Activated CD8-positive, alpha-beta memory T cell treated with anti-CD3 and anti-CD28 coated beads for 4 hours (primary cell): ENCODE measurements at regions not wholly inside any gene's neighbourhood (a gene's known extent, or its start where the extent isn't known, plus 50 kb on each side); places are given as distances from the start of the nearest gene placed in this dataset.
"Not testable (repeated sequence)": the region's sequence is repeated elsewhere in the genome, so short reads cannot be mapped to it uniquely, and the experiment has no call there.

ENCODE experiments used
- DNase-seq, 2 donors: peaks; one replicate each; pipeline ENCODE4 v3.0.0-alpha.2; 2020; ENCODE audit warnings: low read depth in 2 of 2

DNA sequence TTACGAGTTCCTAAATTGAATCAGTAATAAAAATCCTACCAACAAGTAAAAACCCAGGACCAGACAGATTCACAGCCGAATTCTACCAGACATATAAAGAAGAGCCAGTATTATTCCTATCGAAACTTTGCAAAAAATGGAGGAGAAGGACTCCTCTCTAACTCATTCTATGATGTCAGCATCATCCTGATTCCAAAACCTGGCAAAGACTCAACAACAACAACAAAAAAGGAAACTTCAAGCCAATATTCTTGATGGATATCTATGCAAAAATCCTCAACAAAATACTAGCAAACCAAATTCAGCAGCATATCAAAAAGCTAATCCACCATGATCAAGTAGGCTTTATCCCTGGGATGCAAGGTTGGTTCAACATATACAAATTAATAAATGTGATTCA is 84.6 kb upstream of the ADRB2 start:
- not testable (repeated sequence) for DNase-seq

DNA sequence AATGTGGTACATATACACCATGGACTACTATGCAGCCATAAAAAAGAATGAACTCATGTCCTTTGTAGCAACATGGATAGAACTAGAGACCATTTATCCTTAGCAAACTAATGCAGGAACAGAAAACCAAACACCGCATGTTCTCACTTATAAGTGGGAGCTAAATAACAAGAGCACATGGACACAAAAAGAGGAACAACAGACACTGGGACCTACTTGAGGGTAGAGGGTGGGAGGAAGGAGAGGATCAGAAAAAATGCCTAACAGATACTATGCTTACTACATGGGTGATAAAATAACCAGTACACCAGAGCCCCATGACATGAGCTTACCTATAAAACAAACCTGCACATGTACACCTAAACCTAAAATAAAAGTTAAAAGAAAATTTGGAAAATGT is 82.0 kb upstream of the ADRB2 start:
- DNase-seq = not testable (repeated sequence)

DNA sequence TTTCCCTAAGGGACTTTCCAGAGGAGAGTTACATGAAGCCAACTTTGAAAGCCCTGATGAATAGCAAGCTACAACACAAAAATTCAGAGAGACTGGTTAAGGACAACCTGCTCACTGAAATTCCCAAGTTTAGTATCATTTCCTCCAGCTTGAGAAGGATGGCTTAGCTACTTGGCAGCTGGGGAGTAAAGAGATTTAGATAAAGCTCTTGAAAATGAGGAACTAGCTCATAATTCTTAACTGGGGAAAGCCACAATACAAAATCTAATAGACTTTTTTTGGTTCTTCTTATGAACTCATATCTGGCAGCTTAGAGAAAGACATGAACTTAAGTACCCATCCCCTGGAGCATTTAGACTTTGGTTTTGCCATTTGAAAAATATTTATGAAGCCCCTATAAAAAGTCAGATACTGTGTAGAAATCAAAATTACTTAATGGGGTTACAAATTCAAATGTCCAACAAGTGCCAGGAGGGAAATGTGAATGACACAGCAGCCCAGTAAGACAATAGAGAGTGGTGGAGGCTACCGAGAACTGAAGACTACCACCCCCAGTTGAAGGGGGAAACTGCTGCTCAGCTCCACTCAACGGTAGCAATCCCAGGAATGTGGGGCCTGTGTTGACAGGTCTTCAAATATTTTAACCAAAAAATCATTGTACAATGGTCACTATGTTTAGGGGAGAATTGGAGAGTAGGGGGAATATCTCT is 79.4 kb upstream of the ADRB2 start:
- DNase-seq = no peak

DNA sequence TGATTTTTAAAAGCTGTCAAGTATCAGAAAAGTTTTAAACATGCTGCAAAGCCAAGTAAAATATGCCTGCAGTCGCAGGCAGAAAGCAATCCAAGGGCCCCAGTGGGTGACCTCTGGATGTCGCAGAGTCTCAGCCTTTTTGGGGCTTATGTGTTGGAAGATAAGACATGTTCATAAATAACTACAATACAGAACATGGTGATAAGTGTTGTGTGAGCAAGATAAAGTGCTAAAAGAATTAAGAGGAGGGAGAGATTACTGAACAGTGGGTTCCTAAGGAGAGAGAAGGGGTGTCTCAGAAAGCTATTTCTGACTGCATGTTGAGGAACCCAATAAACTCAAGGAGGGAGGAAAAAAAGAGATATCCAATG is 78.9 kb upstream of the ADRB2 start:
- no peak for DNase-seq

DNA sequence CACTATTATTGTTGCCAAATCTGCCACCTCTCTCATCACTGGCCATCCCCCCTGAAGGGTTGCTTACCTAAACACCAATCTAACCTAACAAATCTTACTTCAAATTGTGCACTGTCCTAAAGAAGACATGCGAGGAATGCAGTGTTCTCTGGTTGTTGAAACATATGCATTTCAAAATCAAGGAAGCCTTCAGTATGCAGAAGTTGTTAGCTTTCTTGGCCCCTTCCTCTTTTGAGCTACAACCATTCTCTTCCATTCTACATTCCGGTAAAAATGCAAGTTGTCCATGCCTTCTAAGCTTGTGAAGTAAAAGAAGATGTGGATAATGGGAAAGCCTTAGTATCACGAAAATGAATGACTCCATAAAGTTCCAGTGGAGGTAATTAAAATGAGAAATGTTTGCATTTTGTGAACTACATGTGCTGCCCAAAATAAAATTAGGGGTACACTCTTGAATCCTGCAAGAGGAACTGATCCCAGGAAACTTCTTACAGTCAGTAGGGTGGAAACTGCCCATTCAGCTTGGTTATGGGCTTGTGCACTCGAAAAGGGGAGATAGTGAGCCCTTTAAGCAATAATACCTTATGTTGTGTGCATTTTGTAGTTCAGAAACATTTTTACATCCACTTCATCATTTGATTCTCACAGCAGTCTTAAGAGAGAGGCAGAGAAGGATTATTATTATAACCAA is 77.6 kb upstream of the ADRB2 start:
- DNase-seq = no peak

DNA sequence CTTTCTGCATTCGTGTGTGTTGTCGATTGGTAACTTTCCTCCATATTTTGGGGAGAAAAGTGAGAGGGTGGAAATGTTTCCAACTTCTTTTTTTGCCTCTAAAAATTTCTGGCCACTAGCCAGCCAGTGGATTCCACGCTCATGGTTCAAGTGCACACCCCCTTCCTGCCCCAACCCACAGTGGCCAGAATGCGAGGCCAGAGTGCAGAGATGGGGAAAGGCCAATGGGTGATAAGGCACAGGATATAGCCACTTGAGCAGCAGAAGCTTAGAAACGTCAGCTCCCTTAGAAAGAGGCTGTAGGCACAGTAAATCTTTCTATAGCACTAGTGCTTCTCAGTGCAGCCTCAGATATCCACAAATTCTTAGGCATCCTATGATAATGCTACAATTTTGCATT is 75.8 kb upstream of the ADRB2 start:
- DNase-seq = no peak

DNA sequence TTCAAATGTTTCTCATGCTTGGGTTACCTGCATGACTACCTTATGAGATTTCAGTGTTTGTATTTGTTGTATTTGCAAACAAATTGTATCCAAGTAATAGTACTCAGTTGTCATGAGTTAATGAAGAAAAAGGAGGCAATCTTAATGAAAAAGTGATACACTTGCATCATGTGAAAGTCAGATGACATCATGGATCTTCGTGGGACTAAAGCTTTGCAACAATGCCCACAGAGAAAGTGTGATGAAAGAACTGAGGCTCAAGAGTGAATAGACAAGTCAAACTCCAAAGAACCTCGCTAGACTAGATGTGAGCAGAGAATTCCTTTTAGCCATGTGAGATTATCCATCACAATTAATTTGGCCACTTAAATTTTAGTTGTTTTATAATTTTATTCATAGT is 75.4 kb upstream of the ADRB2 start:
- no peak for DNase-seq

DNA sequence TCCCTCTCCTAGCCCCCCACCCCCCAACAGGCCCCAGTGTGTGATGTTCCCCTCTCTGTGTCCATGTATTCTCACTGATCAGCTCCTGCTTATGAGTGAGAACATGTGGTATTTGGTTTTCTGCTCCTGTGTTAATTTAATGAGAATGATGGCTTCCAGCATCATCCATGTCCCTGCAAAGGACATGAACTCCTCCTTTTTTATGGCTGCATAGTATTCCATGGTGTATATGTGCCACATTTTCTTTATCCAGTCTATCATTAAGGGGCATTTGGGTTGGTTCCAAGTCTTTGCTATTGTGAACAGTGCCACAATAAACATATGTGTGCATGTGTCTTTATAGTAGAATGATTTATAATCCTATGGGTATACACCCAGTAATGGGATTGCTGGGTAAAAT is 74.0 kb upstream of the ADRB2 start:
- DNase-seq = not testable (repeated sequence)

DNA sequence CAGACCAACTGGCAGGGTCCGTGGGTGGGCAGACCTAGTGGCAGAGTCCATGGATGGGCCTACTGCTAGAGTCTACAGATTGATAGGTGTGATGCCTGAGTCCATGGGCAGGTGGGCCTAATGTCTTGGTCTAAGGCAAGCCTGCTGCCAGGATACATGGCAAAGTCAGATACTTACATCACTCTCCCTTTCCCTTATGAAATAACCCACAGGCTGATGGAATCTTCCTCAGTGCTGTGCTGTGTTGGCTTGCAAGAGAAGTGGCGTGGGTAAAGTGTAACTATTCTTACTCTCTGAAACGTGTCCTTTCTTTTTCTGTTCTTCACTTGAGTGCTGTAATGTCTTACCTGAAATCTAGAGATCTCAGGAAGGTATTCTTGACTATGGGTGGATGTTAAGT is 67.3 kb upstream of the ADRB2 start:
- DNase-seq = no peak

DNA sequence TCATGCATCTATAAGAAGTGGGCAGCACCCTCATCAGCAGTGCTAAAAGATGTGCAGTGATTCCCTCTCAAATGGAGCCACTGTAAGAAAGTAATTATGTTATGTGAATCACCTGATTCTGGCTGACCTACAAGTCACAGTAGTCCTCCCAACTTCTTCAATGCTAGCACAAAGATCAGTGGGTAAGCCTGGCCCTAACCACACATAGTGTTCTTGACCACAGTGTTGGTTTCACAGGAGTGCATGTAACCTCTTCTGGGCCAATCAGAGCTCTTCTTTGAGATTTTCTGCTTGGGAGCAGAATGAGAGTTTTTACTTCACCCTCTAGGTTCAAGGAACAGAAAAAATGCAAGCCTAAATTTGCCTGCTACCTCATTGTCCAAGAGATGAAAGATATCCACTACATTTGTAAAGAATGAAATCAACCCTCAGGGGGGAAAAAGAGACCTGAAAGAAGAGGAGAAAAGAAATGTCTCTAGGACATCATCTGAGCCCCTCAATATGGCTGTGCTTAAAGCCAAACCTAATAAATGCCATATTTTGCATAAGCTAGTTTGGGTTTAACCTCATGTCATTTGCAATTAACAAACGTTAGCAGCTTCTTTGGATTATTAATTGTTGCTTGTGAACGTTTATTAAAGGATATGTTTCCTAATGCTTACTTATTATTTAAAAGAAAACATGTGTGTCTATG is 65.3 kb upstream of the ADRB2 start:
- DNase-seq = no peak

DNA sequence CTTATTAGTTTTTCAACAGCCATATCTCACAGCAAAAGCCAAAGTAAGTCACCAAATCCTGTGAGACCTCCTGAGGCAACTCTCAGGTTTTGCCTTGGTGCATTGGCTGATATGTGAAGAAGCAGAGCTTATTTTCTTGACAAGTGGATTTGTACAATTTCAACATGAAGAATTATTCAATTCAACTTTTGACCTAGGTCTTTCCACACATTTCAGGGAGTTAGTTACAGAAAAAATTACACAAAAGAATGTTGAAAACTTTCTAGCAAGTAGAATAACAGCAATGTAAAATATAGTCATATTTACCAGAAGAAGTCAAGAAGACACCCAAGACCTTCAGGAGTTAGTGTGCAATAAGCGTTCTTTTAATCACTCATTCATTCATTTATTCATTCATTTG is 62.4 kb upstream of the ADRB2 start:
- no peak for DNase-seq

DNA sequence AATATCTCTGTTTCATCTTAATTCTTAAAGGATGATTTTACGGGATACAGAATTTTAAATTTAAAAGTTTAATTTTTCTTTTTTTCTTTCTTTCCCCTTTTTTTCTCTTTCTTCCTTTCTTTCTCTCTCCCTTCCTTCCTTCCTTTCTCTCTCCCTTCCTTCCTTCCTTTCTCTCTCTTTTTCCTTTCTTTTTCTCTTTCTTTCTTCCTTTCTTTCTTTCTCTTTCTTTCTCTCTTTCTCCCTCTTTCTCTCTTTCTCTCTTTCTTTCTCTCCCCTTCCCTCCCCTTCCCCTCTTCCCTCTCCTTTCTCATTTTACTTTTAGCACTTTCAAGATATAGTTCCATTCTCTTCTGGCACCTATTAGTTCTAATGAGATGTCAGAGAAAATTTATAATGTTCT is 61.4 kb upstream of the ADRB2 start:
- DNase-seq = no peak

DNA sequence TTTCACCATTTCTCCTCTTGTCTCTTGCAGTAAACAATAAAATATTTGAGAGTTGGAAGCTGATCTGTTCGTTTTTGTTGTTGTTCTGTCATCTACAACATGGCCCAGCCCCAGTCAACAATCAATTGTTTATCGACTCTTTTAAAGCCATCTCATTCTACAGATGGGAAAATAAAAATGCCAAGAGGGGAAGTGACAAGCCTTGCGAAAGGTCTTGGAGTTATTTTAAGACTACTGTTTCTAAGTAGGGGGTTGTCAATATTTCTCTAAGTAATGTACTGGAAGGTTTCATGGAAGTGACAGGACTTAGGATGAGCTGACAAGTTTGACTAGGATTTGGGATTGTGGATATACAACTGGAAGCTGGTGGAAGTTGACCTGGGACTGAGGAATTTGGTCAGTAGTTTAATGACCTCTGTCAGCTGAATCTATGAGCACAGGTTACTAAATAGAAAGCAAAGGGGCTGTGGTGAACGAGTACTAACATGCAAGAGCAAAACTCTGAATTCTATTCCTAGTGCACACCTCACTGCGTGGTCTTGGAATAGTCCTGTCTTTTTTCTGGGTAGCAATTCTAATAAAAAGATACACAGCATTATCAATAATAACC is 57.5 kb upstream of the ADRB2 start:
- DNase-seq = no peak

DNA sequence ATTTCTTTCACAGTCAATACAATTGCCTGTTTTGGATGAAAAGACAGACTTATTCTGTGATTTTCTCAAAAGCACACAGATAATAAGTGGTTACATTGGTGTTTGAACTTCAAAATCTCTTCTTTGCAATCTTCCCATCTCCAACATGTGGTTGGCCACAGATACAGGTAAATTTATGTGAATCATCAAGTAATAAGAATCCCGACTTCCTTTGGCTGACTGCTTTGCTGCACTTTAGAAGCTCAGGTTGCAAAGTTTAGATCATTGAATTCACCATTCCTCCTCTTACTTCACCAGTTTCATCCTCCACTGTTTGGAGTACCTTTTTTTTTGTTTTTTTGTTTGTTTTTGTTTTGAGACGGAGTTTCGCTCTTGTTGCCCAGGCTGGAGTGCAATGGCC is 56.5 kb upstream of the ADRB2 start:
- DNase-seq = no peak

DNA sequence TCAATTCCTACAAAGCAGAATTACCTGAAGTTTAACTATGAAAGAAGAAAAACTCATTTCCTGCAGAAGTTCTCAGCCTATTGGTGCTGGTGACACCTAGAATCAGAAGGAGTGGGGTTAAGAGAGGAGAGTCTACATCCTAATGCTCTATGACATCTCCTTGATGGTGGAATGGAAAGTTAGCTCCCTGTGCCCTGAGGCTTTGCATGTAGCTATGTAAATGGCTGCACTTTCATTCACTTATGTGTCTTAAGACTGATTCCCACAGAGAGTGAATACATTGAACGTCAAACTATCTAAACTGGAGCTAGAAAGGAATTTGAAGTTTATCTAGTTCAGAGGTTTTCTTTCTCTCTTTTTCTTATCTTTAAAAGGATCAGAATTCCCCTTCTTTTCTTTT is 52.1 kb upstream of the ADRB2 start:
- DNase-seq = no peak

DNA sequence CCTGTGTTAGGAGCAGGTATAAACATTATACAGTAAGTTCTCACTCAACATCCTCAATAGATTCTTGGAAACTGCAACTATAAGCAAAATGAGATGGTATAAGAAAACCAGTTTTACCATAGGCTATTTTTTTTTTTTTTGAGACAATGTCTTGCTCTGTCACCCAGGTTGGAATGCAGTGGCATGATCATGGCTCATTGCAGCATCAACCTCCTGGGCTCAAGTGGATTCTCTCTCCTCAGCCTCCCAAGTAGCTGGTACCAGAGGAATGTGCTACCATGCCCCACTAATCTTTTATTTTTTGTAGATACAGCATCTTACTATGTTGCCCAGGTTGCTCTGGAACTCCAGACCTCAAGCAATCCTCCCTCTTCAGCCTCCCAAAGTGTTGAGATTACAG is 50.1 kb upstream of the ADRB2 start:
- no peak for DNase-seq
